ENCODE measurements at regions not wholly inside any gene's neighbourhood (a gene's known extent, or its start where the extent isn't known, plus 50 kb on each side); places are given as distances from the start of the nearest gene placed in this dataset.

DNA sequence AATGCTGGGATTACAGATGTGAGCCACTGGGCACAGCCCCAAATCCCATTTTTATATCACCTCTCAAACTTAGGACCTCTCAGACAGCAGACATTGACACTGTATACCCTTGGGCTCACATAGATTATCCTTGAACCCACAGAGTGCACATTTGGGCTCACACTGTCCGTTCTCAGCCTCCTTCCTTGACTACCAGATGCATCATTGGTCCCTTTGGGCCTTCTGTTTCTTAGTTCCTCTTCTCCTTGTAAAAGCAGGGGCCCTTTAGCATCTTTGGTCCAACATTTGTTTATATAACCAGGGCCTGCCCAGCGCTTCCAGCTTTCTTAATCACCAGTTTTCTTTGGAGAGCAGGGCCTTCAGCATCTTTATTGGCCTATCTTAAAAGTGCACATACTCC lies 126.2 kb downstream of the SEC61B start:
- H3K9me1 ChIP-seq (ENCODE audit: control insufficient read depth, insufficient read depth, low read length): no peaks in the 10 kb centered on the region
- 0% methylated on average over 2 of the region's 2 CpGs for WGBS (ENCODE audit: insufficient coverage, low coverage, missing lambda C conversion rate)
- ChIA-PET POLR2A (interaction anchor here (1.0 to 1.6 kb wide), 2 partner anchors 9 to 11 kb away, joined by 4 read pairs; no protein-coding TSS in a partner anchor), CTCF (ENCODE audit: low intra/inter-chr PET ratio) (no interaction called here)
- no peaks in the 10 kb centered on the region for H3K4me1 ChIP-seq (replicated peaks in 1 of 2; ENCODE audit: control insufficient read depth in 2 of 2, insufficient read depth in 2 of 2, low read length in 2 of 2)
- H3K9ac ChIP-seq (ENCODE audit: insufficient read depth in 1 of 2, low read depth in 2 of 2, low read length in 2 of 2): no peak overlapping the region
- no peaks in the 10 kb centered on the region for H4K20me1 ChIP-seq (replicated peaks; ENCODE audit: control insufficient read depth, insufficient read depth, low read length)
- FAIRE-seq (no peak), DNase-seq (ENCODE audit: extremely low read depth in 1 of 4, low spot score in 3 of 4) (no peak), ATAC-seq (no peak)
- TF ChIP-seq STAT5A (IDR thresholded peaks at IDR 0.05; ENCODE audit: borderline replicate concordance, low read length) (no peak), HDAC3 (IDR thresholded peaks at IDR 0.05; ENCODE audit: borderline replicate concordance, partially characterized antibody) (no peak), KLF16 (IDR thresholded peaks at IDR 0.05) (no peak), ZKSCAN8 (CRISPR knock-in tag; IDR thresholded peaks at IDR 0.05) (no peak), ZNF253 (CRISPR knock-in tag; conservative IDR thresholded peaks at IDR 0.05) (no peak), HNRNPL (IDR thresholded peaks at IDR 0.05; ENCODE audit: low read depth, low read length) (no peak), ERF (CRISPR knock-in tag; IDR thresholded peaks at IDR 0.05) (no peak), ZNF311 (CRISPR knock-in tag; IDR thresholded peaks at IDR 0.05) (no peak)
- TF ChIP-seq, protein P1, sequence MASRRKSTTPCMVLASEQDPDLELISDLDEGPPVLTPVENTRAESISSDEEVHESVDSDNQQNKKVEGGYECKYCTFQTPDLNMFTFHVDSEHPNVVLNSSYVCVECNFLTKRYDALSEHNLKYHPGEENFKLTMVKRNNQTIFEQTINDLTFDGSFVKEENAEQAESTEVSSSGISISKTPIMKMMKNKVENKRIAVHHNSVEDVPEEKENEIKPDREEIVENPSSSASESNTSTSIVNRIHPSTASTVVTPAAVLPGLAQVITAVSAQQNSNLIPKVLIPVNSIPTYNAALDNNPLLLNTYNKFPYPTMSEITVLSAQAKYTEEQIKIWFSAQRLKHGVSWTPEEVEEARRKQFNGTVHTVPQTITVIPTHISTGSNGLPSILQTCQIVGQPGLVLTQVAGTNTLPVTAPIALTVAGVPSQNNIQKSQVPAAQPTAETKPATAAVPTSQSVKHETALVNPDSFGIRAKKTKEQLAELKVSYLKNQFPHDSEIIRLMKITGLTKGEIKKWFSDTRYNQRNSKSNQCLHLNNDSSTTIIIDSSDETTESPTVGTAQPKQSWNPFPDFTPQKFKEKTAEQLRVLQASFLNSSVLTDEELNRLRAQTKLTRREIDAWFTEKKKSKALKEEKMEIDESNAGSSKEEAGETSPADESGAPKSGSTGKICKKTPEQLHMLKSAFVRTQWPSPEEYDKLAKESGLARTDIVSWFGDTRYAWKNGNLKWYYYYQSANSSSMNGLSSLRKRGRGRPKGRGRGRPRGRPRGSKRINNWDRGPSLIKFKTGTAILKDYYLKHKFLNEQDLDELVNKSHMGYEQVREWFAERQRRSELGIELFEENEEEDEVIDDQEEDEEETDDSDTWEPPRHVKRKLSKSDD (conservative IDR thresholded peaks at IDR 0.05; ENCODE audit: low read length): no peak
- TF ChIP-seq, protein P2, sequence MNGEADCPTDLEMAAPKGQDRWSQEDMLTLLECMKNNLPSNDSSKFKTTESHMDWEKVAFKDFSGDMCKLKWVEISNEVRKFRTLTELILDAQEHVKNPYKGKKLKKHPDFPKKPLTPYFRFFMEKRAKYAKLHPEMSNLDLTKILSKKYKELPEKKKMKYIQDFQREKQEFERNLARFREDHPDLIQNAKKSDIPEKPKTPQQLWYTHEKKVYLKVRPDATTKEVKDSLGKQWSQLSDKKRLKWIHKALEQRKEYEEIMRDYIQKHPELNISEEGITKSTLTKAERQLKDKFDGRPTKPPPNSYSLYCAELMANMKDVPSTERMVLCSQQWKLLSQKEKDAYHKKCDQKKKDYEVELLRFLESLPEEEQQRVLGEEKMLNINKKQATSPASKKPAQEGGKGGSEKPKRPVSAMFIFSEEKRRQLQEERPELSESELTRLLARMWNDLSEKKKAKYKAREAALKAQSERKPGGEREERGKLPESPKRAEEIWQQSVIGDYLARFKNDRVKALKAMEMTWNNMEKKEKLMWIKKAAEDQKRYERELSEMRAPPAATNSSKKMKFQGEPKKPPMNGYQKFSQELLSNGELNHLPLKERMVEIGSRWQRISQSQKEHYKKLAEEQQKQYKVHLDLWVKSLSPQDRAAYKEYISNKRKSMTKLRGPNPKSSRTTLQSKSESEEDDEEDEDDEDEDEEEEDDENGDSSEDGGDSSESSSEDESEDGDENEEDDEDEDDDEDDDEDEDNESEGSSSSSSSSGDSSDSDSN (IDR thresholded peaks at IDR 0.05; ENCODE audit: borderline replicate concordance in 1 of 2, low read depth in 2 of 2, low read length in 2 of 2): no peak
- no peak overlapping the region for H3K27ac ChIP-seq (ENCODE audit: extremely low read depth, low read depth, low read length)
- H2AFZ ChIP-seq (ENCODE audit: low read depth, low read length): no peak overlapping the region
- H3K27me3 ChIP-seq (ENCODE audit: control insufficient read depth in 2 of 2, insufficient read depth in 2 of 2, low read length in 2 of 2): peaks cover 3 to 17% of the 10 kb centered on the region in 2 experiments; a peak in 4 of 5 replicates
- H3K9me3 ChIP-seq (replicated peaks; ENCODE audit: control insufficient read depth, insufficient read depth, low read depth, low read length): no peaks in the 10 kb centered on the region
- H3K36me3 ChIP-seq (ENCODE audit: control insufficient read depth, insufficient read depth, low read length): no peaks in the 10 kb centered on the region
- in situ Hi-C loops (cut with MboI) (no loop called here), intact Hi-C loops (cut with micrococcal nuclease) (loop anchor here (10.0 kb wide), 1 partner anchor 163 kb away; no protein-coding TSS in a partner anchor)
- H3K4me3 ChIP-seq: no peak overlapping the region
- BruUV-seq (replicated peaks): no TSS peak
- no peak overlapping the region for H3K4me2 ChIP-seq (ENCODE audit: insufficient read depth, low read length)
- no peaks in the 10 kb centered on the region for H3K79me2 ChIP-seq (ENCODE audit: control insufficient read depth, insufficient read depth, low read length)
